ENCODE measurements at regions not wholly inside any gene's neighbourhood (a gene's known extent, or its start where the extent isn't known, plus 50 kb on each side); places are given as distances from the start of the nearest gene placed in this dataset.

DNA sequence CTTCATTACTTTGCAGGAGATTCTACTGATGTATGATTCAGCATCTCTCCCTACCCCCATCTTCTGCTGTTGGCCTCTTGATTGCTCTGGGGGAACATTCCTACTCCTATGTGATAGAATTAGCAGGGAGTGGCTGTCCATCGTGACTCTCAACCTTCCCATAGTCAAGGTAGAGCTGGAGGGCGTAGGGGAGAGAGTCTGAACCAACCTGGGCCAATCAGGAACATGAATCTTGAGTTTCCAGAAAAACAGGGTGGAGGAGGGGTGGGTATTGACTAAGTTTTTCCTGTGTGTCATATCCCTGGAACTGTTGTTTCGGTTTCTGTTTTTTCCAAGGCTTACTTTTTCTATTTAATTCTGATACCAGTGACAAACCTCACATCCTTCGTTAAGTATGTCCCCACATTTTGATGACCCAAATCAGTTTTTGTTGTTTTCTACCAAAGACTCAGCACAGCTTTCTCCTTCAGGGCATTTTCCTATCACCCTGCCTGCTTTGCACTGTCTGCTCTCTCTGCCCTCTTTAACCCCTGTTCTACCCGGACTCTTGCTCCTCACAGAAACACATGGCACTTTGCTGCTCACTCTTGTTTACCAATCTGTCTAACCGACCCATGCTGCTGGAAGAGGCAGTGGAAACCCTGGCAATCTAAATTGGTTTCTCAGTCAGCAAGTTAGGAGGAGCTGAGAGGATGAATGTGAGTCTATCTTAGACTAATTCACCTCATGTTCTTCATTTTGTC lies 1428.3 kb downstream of the AACS start (continued):
- TF ChIP-seq SP1 (IDR thresholded peaks at IDR 0.05; ENCODE audit: low read depth, low read length) (no peak), BRCA1 (IDR thresholded peaks at IDR 0.05; ENCODE audit: low read depth, low read length) (no peak), CEBPB (IDR thresholded peaks at IDR 0.05; ENCODE audit: low read depth, low read length) (no peak)
- TF ChIP-seq, protein P1, sequence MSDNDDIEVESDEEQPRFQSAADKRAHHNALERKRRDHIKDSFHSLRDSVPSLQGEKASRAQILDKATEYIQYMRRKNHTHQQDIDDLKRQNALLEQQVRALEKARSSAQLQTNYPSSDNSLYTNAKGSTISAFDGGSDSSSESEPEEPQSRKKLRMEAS (IDR thresholded peaks at IDR 0.05) = no peak
